ENCODE measurements at regions not wholly inside any gene's neighbourhood (a gene's known extent, or its start where the extent isn't known, plus 50 kb on each side); places are given as distances from the start of the nearest gene placed in this dataset.

GRCh38 chr22:22097727-22098228, 115.2 kb upstream of the TOP3B start:
- no peak for DNase-seq
- H3K36me3 ChIP-seq (ENCODE audit: control insufficient read depth in 4 of 4, insufficient read depth in 4 of 4, low read length in 3 of 4): no peaks in the 10 kb centered on the region
- ChIA-PET POLR2A (no interaction called here), CTCF (interaction anchor here (1.0 to 1.3 kb wide), 3 partner anchors 10 to 159 kb away, joined by 3 to 4 read pairs (median 4); no protein-coding TSS in a partner anchor)
- H3K9me3 ChIP-seq (ENCODE audit: control extremely low read depth in 1 of 5, control insufficient read depth in 4 of 5, insufficient read depth in 2 of 5, low read depth in 1 of 5, low read length in 4 of 5): peaks cover 0 to 3% (median 0%) of the 10 kb centered on the region in 5 experiments
- no peak overlapping the region for H3K27ac ChIP-seq (ENCODE audit: insufficient read depth in 1 of 2, low read depth in 1 of 2, low read length in 2 of 2, poor library complexity in 1 of 2, severe bottlenecking in 2 of 2)
- peaks cover 0 to 29% (median 3%) of the 10 kb centered on the region in 5 experiments for H3K27me3 ChIP-seq (replicated peaks in 2 of 5; ENCODE audit: control insufficient read depth in 4 of 5, insufficient read depth in 5 of 5, low read length in 4 of 5)
- H3K4me1 ChIP-seq (ENCODE audit: control extremely low read depth in 1 of 4, control insufficient read depth in 4 of 4, insufficient read depth in 4 of 4, low read length in 3 of 4): no peaks in the 10 kb centered on the region
- no peak overlapping the region for H3K4me3 ChIP-seq (ENCODE audit: control insufficient read depth in 1 of 7, extremely low read depth in 1 of 7, insufficient read depth in 4 of 7, low read depth in 2 of 7, low read length in 6 of 7)

DNA sequence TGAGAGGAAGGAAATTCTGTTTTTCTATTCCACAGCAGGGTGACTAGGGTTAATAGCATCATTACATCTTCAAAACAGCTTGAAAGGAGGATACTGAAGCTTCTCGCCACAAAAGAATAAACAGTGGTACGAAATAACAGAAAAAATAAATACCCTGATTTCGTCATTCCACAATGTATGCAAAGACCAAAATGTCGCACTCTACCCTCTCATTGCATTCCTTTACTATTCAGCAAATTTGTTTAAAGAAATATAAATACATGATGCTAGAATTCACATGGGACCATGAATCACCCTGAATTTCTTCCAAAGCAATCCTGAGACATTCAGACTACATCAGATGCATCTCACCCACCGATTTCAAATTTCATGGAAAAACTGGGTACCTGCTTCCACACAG, 112.3 kb upstream of the TOP3B start:
- DNase-seq: no peak
- CTCF ChIA-PET: no interaction called here
- POLR2A ChIA-PET: no interaction called here
- 100% methylated on average over 1 of the region's 5 CpGs for WGBS (ENCODE audit: insufficient coverage)
- Histone ChIP-seq H3K4me1 (ENCODE audit: control extremely low read depth in 1 of 4, control insufficient read depth in 4 of 4, insufficient read depth in 4 of 4, low read length in 3 of 4) (no peaks in the 10 kb centered on the region), H3K27ac (ENCODE audit: insufficient read depth in 1 of 2, low read depth in 1 of 2, low read length in 2 of 2, poor library complexity in 1 of 2, severe bottlenecking in 2 of 2) (no peak overlapping the region), H3K36me3 (ENCODE audit: control insufficient read depth in 4 of 4, insufficient read depth in 4 of 4, low read length in 3 of 4) (no peaks in the 10 kb centered on the region), H3K4me3 (ENCODE audit: control insufficient read depth in 1 of 7, extremely low read depth in 1 of 7, insufficient read depth in 4 of 7, low read depth in 2 of 7, low read length in 6 of 7) (no peak overlapping the region), H3K27me3 (replicated peaks in 2 of 5; ENCODE audit: control insufficient read depth in 4 of 5, insufficient read depth in 5 of 5, low read length in 4 of 5) (peaks cover 0 to 42% (median 5%) of the 10 kb centered on the region in 5 experiments), H3K9me3 (ENCODE audit: control extremely low read depth in 1 of 5, control insufficient read depth in 4 of 5, insufficient read depth in 2 of 5, low read depth in 1 of 5, low read length in 4 of 5) (peaks cover 0 to 3% (median 0%) of the 10 kb centered on the region in 5 experiments)

DNA sequence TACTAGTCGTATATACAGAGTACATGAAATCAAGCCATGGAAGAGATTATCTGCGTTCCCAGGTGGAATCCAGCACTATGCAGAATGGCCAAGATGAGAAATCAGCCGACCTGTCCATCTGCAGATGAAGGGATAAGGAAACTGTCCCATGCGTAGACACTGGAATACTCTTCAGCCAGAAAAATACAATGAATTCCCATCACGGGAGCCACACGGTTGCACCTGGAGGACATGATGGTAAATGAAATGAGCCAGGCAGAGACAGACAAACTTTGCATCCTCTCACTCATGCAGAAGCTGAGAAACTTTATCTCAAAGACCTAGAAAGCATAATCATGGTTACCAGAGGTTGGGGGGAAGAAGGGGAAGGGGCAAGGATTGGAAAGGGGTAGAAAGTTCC, 111.9 kb upstream of the TOP3B start:
- Histone ChIP-seq H3K27me3 (replicated peaks in 2 of 5; ENCODE audit: control insufficient read depth in 4 of 5, insufficient read depth in 5 of 5, low read length in 4 of 5) (peaks cover 0 to 44% (median 5%) of the 10 kb centered on the region in 5 experiments), H3K27ac (ENCODE audit: insufficient read depth in 1 of 2, low read depth in 1 of 2, low read length in 2 of 2, poor library complexity in 1 of 2, severe bottlenecking in 2 of 2) (no peak overlapping the region), H3K36me3 (ENCODE audit: control insufficient read depth in 4 of 4, insufficient read depth in 4 of 4, low read length in 3 of 4) (no peaks in the 10 kb centered on the region), H3K4me1 (ENCODE audit: control extremely low read depth in 1 of 4, control insufficient read depth in 4 of 4, insufficient read depth in 4 of 4, low read length in 3 of 4) (no peaks in the 10 kb centered on the region), H3K4me3 (ENCODE audit: control insufficient read depth in 1 of 7, extremely low read depth in 1 of 7, insufficient read depth in 4 of 7, low read depth in 2 of 7, low read length in 6 of 7) (no peak overlapping the region), H3K9me3 (ENCODE audit: control extremely low read depth in 1 of 5, control insufficient read depth in 4 of 5, insufficient read depth in 2 of 5, low read depth in 1 of 5, low read length in 4 of 5) (peaks cover 0 to 3% (median 0%) of the 10 kb centered on the region in 5 experiments)
- ChIA-PET CTCF (no interaction called here), POLR2A (no interaction called here)
- 96% methylated on average over 5 of the region's 6 CpGs for WGBS (ENCODE audit: insufficient coverage)
- no peak for DNase-seq

DNA sequence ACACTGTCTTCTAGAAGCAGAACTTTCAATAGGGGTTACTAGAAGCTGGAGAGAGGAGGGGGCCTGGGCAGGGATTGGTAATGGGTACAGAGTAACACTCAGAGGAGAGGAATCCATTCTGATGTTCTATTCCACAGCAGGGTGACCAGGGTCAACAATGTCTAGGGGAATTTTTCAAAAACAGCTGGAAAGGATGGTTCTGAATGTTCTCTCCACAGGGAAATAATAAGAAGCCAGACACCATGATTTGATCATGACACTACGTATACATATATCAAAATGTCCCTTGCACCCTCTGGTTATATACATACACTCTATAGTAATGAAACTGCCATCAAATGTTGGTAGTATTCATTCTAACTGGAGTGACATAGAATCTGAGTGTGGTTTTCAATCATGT, 111.2 kb upstream of the TOP3B start:
- no peak overlapping the region for H3K4me3 ChIP-seq (ENCODE audit: control insufficient read depth in 1 of 7, extremely low read depth in 1 of 7, insufficient read depth in 4 of 7, low read depth in 2 of 7, low read length in 6 of 7)
- H3K9me3 ChIP-seq (ENCODE audit: control extremely low read depth in 1 of 5, control insufficient read depth in 4 of 5, insufficient read depth in 2 of 5, low read depth in 1 of 5, low read length in 4 of 5): peaks cover 0 to 3% (median 0%) of the 10 kb centered on the region in 5 experiments
- POLR2A ChIA-PET: no interaction called here
- H3K27me3 ChIP-seq (replicated peaks in 2 of 5; ENCODE audit: control insufficient read depth in 4 of 5, insufficient read depth in 5 of 5, low read length in 4 of 5): peaks cover 0 to 45% (median 5%) of the 10 kb centered on the region in 5 experiments
- H3K36me3 ChIP-seq (ENCODE audit: control insufficient read depth in 4 of 4, insufficient read depth in 4 of 4, low read length in 3 of 4): no peaks in the 10 kb centered on the region
- no peak for DNase-seq
- no peaks in the 10 kb centered on the region for H3K4me1 ChIP-seq (ENCODE audit: control extremely low read depth in 1 of 4, control insufficient read depth in 4 of 4, insufficient read depth in 4 of 4, low read length in 3 of 4)
- no peak overlapping the region for H3K27ac ChIP-seq (ENCODE audit: insufficient read depth in 1 of 2, low read depth in 1 of 2, low read length in 2 of 2, poor library complexity in 1 of 2, severe bottlenecking in 2 of 2)
- WGBS (ENCODE audit: insufficient coverage): no CpG with 5 or more reads among the region's 1 CpG
- CTCF ChIA-PET: no interaction called here

DNA sequence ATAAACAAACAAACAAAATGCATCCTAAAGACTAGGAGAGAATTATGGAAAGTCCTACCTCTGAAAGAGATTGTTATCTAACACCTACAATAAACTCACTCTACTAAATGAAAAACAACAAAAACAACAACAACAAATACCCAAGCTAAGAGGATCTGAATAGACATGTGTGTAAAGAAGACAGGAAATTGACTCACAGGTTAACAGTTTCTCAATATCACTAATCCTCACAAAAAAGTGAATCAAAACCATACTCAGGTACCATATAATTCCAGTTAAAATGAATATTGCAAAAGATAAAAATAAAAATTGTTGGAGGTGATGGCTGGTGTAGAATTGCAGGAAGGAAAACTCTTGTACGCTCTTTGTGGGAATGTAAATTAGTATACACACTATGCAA, 110.4 kb upstream of the TOP3B start:
- WGBS (ENCODE audit: insufficient coverage): no CpG with 5 or more reads among the region's 1 CpG
- ChIA-PET POLR2A (no interaction called here), CTCF (no interaction called here)
- H3K27me3 ChIP-seq (replicated peaks in 2 of 5; ENCODE audit: control insufficient read depth in 4 of 5, insufficient read depth in 5 of 5, low read length in 4 of 5): peaks cover 0 to 43% (median 5%) of the 10 kb centered on the region in 5 experiments
- peaks cover 0 to 3% (median 0%) of the 10 kb centered on the region in 5 experiments for H3K9me3 ChIP-seq (ENCODE audit: control extremely low read depth in 1 of 5, control insufficient read depth in 4 of 5, insufficient read depth in 2 of 5, low read depth in 1 of 5, low read length in 4 of 5)
- no peak overlapping the region for H3K4me3 ChIP-seq (ENCODE audit: control insufficient read depth in 1 of 7, extremely low read depth in 1 of 7, insufficient read depth in 4 of 7, low read depth in 2 of 7, low read length in 6 of 7)
- no peaks in the 10 kb centered on the region for H3K4me1 ChIP-seq (ENCODE audit: control extremely low read depth in 1 of 4, control insufficient read depth in 4 of 4, insufficient read depth in 4 of 4, low read length in 3 of 4)
- no peak overlapping the region for H3K27ac ChIP-seq (ENCODE audit: insufficient read depth in 1 of 2, low read depth in 1 of 2, low read length in 2 of 2, poor library complexity in 1 of 2, severe bottlenecking in 2 of 2)
- no peaks in the 10 kb centered on the region for H3K36me3 ChIP-seq (ENCODE audit: control insufficient read depth in 4 of 4, insufficient read depth in 4 of 4, low read length in 3 of 4)
- DNase-seq: no peak

GRCh38 chr22:22092101-22092500, 109.5 kb upstream of the TOP3B start:
- CTCF ChIA-PET: no interaction called here
- WGBS (ENCODE audit: insufficient coverage): no CpG with 5 or more reads among the region's 3 CpGs

DNA sequence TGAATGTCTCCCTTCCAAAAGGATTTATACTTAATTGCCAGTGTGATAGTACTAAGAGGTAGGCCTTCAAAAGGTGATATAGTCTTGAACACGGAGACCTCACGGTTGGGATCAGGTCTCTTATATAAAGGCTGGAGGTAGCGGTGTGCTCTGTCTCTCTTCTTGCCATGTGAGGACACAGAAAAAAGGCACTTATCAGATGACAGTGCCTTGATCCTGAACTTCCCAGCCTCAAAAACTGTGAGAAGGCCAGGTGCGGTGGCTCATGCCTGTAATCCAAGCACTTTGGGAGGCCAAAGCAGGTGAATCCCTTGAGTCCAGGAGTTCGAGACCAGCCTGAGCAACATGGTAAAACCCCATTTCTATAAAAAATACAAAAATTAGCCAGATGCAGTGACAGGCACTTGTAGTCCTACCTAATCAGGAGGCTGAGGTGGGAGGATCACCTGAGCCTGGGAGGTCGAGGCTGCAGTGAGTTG, 108.9 kb upstream of the TOP3B start:
- POLR2A ChIA-PET: no interaction called here
- H3K9me3 ChIP-seq (ENCODE audit: control extremely low read depth in 1 of 5, control insufficient read depth in 4 of 5, insufficient read depth in 2 of 5, low read depth in 1 of 5, low read length in 4 of 5): peaks cover 0 to 3% (median 0%) of the 10 kb centered on the region in 5 experiments
- H3K4me3 ChIP-seq (ENCODE audit: control insufficient read depth in 1 of 7, extremely low read depth in 1 of 7, insufficient read depth in 4 of 7, low read depth in 2 of 7, low read length in 6 of 7): no peak overlapping the region
- CTCF ChIA-PET: no interaction called here
- H3K4me1 ChIP-seq (ENCODE audit: control extremely low read depth in 1 of 4, control insufficient read depth in 4 of 4, insufficient read depth in 4 of 4, low read length in 3 of 4): no peaks in the 10 kb centered on the region
- WGBS (ENCODE audit: insufficient coverage): 97% methylated on average over 4 of the region's 6 CpGs
- no peak overlapping the region for H3K27ac ChIP-seq (ENCODE audit: insufficient read depth in 1 of 2, low read depth in 1 of 2, low read length in 2 of 2, poor library complexity in 1 of 2, severe bottlenecking in 2 of 2)
- no peaks in the 10 kb centered on the region for H3K36me3 ChIP-seq (ENCODE audit: control insufficient read depth in 4 of 4, insufficient read depth in 4 of 4, low read length in 3 of 4)
- peaks cover 0 to 35% (median 5%) of the 10 kb centered on the region in 5 experiments for H3K27me3 ChIP-seq (replicated peaks in 2 of 5; ENCODE audit: control insufficient read depth in 4 of 5, insufficient read depth in 5 of 5, low read length in 4 of 5)
- DNase-seq: no peak

More at GRCh38 chr22:22092101-22092500, 109.5 kb upstream of the TOP3B start:
- no peak overlapping the region for H3K27ac ChIP-seq (ENCODE audit: insufficient read depth in 1 of 2, low read depth in 1 of 2, low read length in 2 of 2, poor library complexity in 1 of 2, severe bottlenecking in 2 of 2)
- no peak overlapping the region for H3K4me3 ChIP-seq (ENCODE audit: control insufficient read depth in 1 of 7, extremely low read depth in 1 of 7, insufficient read depth in 4 of 7, low read depth in 2 of 7, low read length in 6 of 7)
- DNase-seq: no peak
- H3K36me3 ChIP-seq (ENCODE audit: control insufficient read depth in 4 of 4, insufficient read depth in 4 of 4, low read length in 3 of 4): no peaks in the 10 kb centered on the region
- peaks cover 0 to 3% (median 0%) of the 10 kb centered on the region in 5 experiments for H3K9me3 ChIP-seq (ENCODE audit: control extremely low read depth in 1 of 5, control insufficient read depth in 4 of 5, insufficient read depth in 2 of 5, low read depth in 1 of 5, low read length in 4 of 5)
- H3K27me3 ChIP-seq (replicated peaks in 2 of 5; ENCODE audit: control insufficient read depth in 4 of 5, insufficient read depth in 5 of 5, low read length in 4 of 5): peaks cover 0 to 39% (median 5%) of the 10 kb centered on the region in 5 experiments
- H3K4me1 ChIP-seq (ENCODE audit: control extremely low read depth in 1 of 4, control insufficient read depth in 4 of 4, insufficient read depth in 4 of 4, low read length in 3 of 4): no peaks in the 10 kb centered on the region
- POLR2A ChIA-PET: no interaction called here

Data from common myeloid progenitor, CD34-positive (primary cell).